ENCODE measurements at regions not wholly inside any gene's neighbourhood (a gene's known extent, or its start where the extent isn't known, plus 50 kb on each side); places are given as distances from the start of the nearest gene placed in this dataset.

DNA sequence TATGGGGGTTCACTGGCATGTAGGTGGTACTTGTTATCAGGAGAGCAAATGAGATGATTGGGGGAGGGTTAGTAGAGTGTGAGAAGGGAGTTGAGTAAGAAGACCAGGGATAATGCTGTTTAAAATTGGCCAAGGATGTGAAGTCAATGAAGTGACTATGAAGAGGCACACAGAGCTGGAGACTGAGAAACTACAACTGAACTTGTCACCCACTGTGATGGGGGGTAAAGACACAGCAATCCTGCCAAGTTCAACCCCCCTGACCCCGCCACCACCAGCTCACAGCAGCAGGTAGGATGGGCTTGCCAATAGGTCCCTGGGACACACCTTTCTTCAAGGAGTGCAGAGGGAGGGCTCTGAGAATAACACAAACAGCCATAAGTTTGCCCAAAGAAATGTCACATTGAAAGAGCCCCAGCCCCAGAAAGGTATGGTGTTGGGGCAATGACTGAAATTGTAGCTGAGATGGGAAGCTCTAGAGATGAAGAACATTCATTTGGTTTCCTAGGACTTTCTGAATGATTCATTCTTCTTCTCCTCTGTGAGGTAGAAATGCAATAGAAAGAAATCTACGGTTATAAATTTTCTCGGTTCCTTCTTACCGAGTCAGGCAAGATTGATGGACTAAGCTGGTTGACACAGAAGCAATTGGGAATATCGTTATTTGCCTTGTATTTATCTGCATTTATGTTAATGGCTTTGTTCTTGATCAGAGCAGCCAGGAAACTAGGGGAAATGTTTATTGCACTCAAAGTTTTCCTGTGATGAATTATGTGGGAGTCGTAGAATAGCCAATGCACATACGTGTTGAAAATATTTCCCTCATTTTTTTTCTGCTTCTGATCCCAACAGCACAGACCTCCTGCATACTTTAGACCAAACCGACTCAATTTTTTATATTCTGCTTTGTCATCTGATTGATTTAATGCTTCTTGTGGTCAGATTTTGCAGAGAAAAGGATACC is 595.2 kb upstream of the CDH11 start:
- ATAC-seq (no peak), DNase-seq (ENCODE audit: low spot score) (no peak)
- peaks cover 31% of the 10 kb centered on the region for H3K4me1 Mint-ChIP-seq
- peaks cover 10% of the 10 kb centered on the region for H3K9me3 Mint-ChIP-seq
- CTCF ChIA-PET: interaction anchor here (1.3 kb wide), 1 partner anchor 12 kb away, joined by 3 read pairs; no protein-coding TSS in a partner anchor
- H3K27me3 Mint-ChIP-seq (ENCODE audit: low read depth): peaks cover 7% of the 10 kb centered on the region; the same call in 1 of the 2 replicates
- POLR2A ChIA-PET: no interaction called here
- no peak overlapping the region for H3K27ac Mint-ChIP-seq
- TF ChIP-seq KAT7 (CRISPR knock-in tag; IDR thresholded peaks at IDR 0.05; ENCODE audit: borderline replicate concordance) (no peak), TEAD4 (CRISPR knock-in tag; IDR thresholded peaks at IDR 0.05) (no peak), NR2C2 (CRISPR knock-in tag; IDR thresholded peaks at IDR 0.05) (no peak), ETV6 (CRISPR knock-in tag; IDR thresholded peaks at IDR 0.05) (no peak), ZBTB21 (CRISPR knock-in tag; IDR thresholded peaks at IDR 0.05; ENCODE audit: borderline replicate concordance) (no peak), ZNF671 (CRISPR knock-in tag; IDR thresholded peaks at IDR 0.05) (no peak)
- TF ChIP-seq, protein P1, sequence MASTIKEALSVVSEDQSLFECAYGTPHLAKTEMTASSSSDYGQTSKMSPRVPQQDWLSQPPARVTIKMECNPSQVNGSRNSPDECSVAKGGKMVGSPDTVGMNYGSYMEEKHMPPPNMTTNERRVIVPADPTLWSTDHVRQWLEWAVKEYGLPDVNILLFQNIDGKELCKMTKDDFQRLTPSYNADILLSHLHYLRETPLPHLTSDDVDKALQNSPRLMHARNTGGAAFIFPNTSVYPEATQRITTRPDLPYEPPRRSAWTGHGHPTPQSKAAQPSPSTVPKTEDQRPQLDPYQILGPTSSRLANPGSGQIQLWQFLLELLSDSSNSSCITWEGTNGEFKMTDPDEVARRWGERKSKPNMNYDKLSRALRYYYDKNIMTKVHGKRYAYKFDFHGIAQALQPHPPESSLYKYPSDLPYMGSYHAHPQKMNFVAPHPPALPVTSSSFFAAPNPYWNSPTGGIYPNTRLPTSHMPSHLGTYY (CRISPR knock-in tag; IDR thresholded peaks at IDR 0.05): no peak
- TF ChIP-seq, protein P2, sequence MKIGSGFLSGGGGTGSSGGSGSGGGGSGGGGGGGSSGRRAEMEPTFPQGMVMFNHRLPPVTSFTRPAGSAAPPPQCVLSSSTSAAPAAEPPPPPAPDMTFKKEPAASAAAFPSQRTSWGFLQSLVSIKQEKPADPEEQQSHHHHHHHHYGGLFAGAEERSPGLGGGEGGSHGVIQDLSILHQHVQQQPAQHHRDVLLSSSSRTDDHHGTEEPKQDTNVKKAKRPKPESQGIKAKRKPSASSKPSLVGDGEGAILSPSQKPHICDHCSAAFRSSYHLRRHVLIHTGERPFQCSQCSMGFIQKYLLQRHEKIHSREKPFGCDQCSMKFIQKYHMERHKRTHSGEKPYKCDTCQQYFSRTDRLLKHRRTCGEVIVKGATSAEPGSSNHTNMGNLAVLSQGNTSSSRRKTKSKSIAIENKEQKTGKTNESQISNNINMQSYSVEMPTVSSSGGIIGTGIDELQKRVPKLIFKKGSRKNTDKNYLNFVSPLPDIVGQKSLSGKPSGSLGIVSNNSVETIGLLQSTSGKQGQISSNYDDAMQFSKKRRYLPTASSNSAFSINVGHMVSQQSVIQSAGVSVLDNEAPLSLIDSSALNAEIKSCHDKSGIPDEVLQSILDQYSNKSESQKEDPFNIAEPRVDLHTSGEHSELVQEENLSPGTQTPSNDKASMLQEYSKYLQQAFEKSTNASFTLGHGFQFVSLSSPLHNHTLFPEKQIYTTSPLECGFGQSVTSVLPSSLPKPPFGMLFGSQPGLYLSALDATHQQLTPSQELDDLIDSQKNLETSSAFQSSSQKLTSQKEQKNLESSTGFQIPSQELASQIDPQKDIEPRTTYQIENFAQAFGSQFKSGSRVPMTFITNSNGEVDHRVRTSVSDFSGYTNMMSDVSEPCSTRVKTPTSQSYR (CRISPR knock-in tag; IDR thresholded peaks at IDR 0.05): no peak
- TF ChIP-seq, protein P3, sequence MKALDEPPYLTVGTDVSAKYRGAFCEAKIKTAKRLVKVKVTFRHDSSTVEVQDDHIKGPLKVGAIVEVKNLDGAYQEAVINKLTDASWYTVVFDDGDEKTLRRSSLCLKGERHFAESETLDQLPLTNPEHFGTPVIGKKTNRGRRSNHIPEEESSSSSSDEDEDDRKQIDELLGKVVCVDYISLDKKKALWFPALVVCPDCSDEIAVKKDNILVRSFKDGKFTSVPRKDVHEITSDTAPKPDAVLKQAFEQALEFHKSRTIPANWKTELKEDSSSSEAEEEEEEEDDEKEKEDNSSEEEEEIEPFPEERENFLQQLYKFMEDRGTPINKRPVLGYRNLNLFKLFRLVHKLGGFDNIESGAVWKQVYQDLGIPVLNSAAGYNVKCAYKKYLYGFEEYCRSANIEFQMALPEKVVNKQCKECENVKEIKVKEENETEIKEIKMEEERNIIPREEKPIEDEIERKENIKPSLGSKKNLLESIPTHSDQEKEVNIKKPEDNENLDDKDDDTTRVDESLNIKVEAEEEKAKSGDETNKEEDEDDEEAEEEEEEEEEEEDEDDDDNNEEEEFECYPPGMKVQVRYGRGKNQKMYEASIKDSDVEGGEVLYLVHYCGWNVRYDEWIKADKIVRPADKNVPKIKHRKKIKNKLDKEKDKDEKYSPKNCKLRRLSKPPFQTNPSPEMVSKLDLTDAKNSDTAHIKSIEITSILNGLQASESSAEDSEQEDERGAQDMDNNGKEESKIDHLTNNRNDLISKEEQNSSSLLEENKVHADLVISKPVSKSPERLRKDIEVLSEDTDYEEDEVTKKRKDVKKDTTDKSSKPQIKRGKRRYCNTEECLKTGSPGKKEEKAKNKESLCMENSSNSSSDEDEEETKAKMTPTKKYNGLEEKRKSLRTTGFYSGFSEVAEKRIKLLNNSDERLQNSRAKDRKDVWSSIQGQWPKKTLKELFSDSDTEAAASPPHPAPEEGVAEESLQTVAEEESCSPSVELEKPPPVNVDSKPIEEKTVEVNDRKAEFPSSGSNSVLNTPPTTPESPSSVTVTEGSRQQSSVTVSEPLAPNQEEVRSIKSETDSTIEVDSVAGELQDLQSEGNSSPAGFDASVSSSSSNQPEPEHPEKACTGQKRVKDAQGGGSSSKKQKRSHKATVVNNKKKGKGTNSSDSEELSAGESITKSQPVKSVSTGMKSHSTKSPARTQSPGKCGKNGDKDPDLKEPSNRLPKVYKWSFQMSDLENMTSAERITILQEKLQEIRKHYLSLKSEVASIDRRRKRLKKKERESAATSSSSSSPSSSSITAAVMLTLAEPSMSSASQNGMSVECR (CRISPR knock-in tag; IDR thresholded peaks at IDR 0.05; ENCODE audit: borderline replicate concordance): no peak
- H3K36me3 Mint-ChIP-seq: no peaks in the 10 kb centered on the region
- no peak overlapping the region for H3K4me3 Mint-ChIP-seq

DNA sequence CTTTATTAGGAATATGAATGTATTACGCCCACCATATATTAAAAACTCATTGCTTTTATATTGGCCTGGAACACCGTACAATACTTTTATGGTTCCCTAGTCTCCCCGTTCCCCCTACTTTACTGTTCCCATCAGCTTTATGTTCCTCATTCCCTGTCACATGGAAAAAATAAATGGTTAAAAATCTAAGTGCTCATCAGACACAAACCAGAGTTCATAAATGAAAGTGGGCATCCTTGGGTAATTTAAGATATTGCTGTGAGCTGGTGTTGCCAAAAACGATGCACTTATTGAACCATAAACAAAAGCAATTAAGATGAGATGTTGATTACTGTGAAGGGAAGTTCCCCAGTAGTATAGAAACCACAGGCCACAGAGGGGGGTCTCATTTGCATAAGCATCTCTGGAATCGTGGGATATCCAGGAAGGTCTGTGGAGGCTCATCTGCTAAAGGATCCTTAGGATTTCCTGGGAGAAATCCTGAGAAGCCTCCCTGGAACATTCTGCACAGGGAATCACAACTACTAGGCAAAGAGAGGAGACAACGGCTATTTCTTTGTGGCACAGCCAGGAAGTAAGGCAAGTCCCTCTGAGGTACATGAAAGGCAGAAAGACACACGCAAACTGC is 591.4 kb upstream of the CDH11 start:
- ATAC-seq (peak; percentile 86), DNase-seq (ENCODE audit: low spot score) (peak; percentile 49)
- ChIA-PET CTCF (interaction anchor here (0.7 kb wide), 1 partner anchor 9 kb away, joined by 3 read pairs; no protein-coding TSS in a partner anchor), POLR2A (interaction anchor here (0.7 kb wide), 1 partner anchor 10 kb away, joined by 3 read pairs; no protein-coding TSS in a partner anchor)
- peaks cover 9% of the 10 kb centered on the region for H3K9me3 Mint-ChIP-seq
- peaks cover 28% of the 10 kb centered on the region for H3K4me1 Mint-ChIP-seq
- H3K4me3 Mint-ChIP-seq: no peak overlapping the region
- H3K27ac Mint-ChIP-seq: peak overlapping the region; percentile 84
- peaks cover 7% of the 10 kb centered on the region; the same call in 1 of the 2 replicates for H3K27me3 Mint-ChIP-seq (ENCODE audit: low read depth)
- H3K36me3 Mint-ChIP-seq: peaks cover 7% of the 10 kb centered on the region; the same call in 1 of the 2 replicates
- TF ChIP-seq, protein P4, sequence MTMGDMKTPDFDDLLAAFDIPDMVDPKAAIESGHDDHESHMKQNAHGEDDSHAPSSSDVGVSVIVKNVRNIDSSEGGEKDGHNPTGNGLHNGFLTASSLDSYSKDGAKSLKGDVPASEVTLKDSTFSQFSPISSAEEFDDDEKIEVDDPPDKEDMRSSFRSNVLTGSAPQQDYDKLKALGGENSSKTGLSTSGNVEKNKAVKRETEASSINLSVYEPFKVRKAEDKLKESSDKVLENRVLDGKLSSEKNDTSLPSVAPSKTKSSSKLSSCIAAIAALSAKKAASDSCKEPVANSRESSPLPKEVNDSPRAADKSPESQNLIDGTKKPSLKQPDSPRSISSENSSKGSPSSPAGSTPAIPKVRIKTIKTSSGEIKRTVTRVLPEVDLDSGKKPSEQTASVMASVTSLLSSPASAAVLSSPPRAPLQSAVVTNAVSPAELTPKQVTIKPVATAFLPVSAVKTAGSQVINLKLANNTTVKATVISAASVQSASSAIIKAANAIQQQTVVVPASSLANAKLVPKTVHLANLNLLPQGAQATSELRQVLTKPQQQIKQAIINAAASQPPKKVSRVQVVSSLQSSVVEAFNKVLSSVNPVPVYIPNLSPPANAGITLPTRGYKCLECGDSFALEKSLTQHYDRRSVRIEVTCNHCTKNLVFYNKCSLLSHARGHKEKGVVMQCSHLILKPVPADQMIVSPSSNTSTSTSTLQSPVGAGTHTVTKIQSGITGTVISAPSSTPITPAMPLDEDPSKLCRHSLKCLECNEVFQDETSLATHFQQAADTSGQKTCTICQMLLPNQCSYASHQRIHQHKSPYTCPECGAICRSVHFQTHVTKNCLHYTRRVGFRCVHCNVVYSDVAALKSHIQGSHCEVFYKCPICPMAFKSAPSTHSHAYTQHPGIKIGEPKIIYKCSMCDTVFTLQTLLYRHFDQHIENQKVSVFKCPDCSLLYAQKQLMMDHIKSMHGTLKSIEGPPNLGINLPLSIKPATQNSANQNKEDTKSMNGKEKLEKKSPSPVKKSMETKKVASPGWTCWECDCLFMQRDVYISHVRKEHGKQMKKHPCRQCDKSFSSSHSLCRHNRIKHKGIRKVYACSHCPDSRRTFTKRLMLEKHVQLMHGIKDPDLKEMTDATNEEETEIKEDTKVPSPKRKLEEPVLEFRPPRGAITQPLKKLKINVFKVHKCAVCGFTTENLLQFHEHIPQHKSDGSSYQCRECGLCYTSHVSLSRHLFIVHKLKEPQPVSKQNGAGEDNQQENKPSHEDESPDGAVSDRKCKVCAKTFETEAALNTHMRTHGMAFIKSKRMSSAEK (CRISPR knock-in tag; IDR thresholded peaks at IDR 0.05; ENCODE audit: borderline replicate concordance): no peak
- TF ChIP-seq GABPB1 (CRISPR knock-in tag; IDR thresholded peaks at IDR 0.05): no peak
- TF ChIP-seq PRRX2 (CRISPR knock-in tag; IDR thresholded peaks at IDR 0.05): no peak
- no peak for TF ChIP-seq ESRRA (CRISPR knock-in tag; IDR thresholded peaks at IDR 0.05; ENCODE audit: borderline replicate concordance)
- TF ChIP-seq ZNF121 (CRISPR knock-in tag; IDR thresholded peaks at IDR 0.05): no peak
- TF ChIP-seq TP53 (CRISPR knock-in tag; IDR thresholded peaks at IDR 0.05): no peak
- TF ChIP-seq NR2C2 (CRISPR knock-in tag; IDR thresholded peaks at IDR 0.05): no peak
- TF ChIP-seq, protein P5, sequence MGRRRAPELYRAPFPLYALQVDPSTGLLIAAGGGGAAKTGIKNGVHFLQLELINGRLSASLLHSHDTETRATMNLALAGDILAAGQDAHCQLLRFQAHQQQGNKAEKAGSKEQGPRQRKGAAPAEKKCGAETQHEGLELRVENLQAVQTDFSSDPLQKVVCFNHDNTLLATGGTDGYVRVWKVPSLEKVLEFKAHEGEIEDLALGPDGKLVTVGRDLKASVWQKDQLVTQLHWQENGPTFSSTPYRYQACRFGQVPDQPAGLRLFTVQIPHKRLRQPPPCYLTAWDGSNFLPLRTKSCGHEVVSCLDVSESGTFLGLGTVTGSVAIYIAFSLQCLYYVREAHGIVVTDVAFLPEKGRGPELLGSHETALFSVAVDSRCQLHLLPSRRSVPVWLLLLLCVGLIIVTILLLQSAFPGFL (CRISPR knock-in tag; IDR thresholded peaks at IDR 0.05; ENCODE audit: borderline replicate concordance): no peak
- TF ChIP-seq ZNF423 (CRISPR knock-in tag; IDR thresholded peaks at IDR 0.05): no peak

Measured in WTC11 (cell line).